ENCODE measurements at regions not wholly inside any gene's neighbourhood (a gene's known extent, or its start where the extent isn't known, plus 50 kb on each side); places are given as distances from the start of the nearest gene placed in this dataset.

GRCh38 chr14:29123017-29123416, 356.4 kb downstream of the FOXG1 start:
- no peak for DNase-seq (ENCODE audit: low read depth)
- TF ChIP-seq CTCF (IDR thresholded peaks at IDR 0.05; ENCODE audit: low read length, missing control alignments) = no peak
- H3K4me3 ChIP-seq (replicated peaks; ENCODE audit: low read depth, low read length) = no peak overlapping the region

- no peak for DNase-seq (ENCODE audit: low read depth)
- TF ChIP-seq CTCF (IDR thresholded peaks at IDR 0.05; ENCODE audit: low read length, missing control alignments) = no peak
- no peak overlapping the region for H3K4me3 ChIP-seq (replicated peaks; ENCODE audit: low read depth, low read length)
These were observed 359.8 kb downstream of the FOXG1 start for GRCh38 chr14:29126361-29126760.

GRCh38 chr14:29126865-29127264, 360.3 kb downstream of the FOXG1 start:
- TF ChIP-seq CTCF (IDR thresholded peaks at IDR 0.05; ENCODE audit: low read length, missing control alignments) = no peak
- no peak for DNase-seq (ENCODE audit: low read depth)
- H3K4me3 ChIP-seq (replicated peaks; ENCODE audit: low read depth, low read length) = no peak overlapping the region

GRCh38 chr14:29140016-29140415, 373.4 kb downstream of the FOXG1 start:
- TF ChIP-seq CTCF (IDR thresholded peaks at IDR 0.05; ENCODE audit: low read length, missing control alignments) = no peak
- no peak for DNase-seq (ENCODE audit: low read depth)
- no peak overlapping the region for H3K4me3 ChIP-seq (replicated peaks; ENCODE audit: low read depth, low read length)

- TF ChIP-seq CTCF (IDR thresholded peaks at IDR 0.05; ENCODE audit: low read length, missing control alignments) = no peak
- DNase-seq (ENCODE audit: low read depth) = peak; percentile 94
- H3K4me3 ChIP-seq (replicated peaks; ENCODE audit: low read depth, low read length) = no peak overlapping the region
These were observed 378.0 kb downstream of the FOXG1 start for GRCh38 chr14:29144621-29145020.

GRCh38 chr14:29148221-29148620, 381.6 kb downstream of the FOXG1 start:
- TF ChIP-seq CTCF (IDR thresholded peaks at IDR 0.05; ENCODE audit: low read length, missing control alignments) = no peak
- H3K4me3 ChIP-seq (replicated peaks; ENCODE audit: low read depth, low read length) = no peak overlapping the region
- DNase-seq (ENCODE audit: low read depth) = peak; percentile 60

GRCh38 chr14:29149798-29150197, 383.2 kb downstream of the FOXG1 start:
- DNase-seq (ENCODE audit: low read depth) = no peak
- no peak overlapping the region for H3K4me3 ChIP-seq (replicated peaks; ENCODE audit: low read depth, low read length)
- no peak for TF ChIP-seq CTCF (IDR thresholded peaks at IDR 0.05; ENCODE audit: low read length, missing control alignments)

All from fibroblast of pulmonary artery (primary cell).